Vagina (tissue), 2 donors: ENCODE measurements at regions not wholly inside any gene's neighbourhood (a gene's known extent, or its start where the extent isn't known, plus 50 kb on each side); places are given as distances from the start of the nearest gene placed in this dataset.
"Not testable (repeated sequence)": the region's sequence is repeated elsewhere in the genome, so short reads cannot be mapped to it uniquely, and the experiment has no call there.

ENCODE experiments used
- DNase-seq, 2 donors: peaks; one replicate each; pipeline ENCODE4 v3.0.0-alpha.2; 2017; ENCODE audit errors: extremely low spot score in 2 of 2
- H3K27ac ChIP-seq: fragments of 200-600 bp; sonication (generic); one replicate; pipeline ENCODE4 v1.5.1; 2019
- H3K27me3 ChIP-seq: fragments of 200-600 bp; sonication (generic); one replicate; pipeline ENCODE4 v1.5.1; 2019
- H3K36me3 ChIP-seq, 2 donors: fragments of 200-600 bp; sonication (generic); one replicate each; pipeline ENCODE4 v1.5.1; 2017 to 2019
- H3K4me1 ChIP-seq: fragments of 200-600 bp; sonication (generic); one replicate; pipeline ENCODE4 v1.5.1; 2019
- H3K4me3 ChIP-seq, 2 donors: fragments of 200-600 bp; sonication (generic); 1 replicate in 1 of 2; 2 replicates in 1 of 2; pipeline ENCODE4 v1.5.1; 2016 to 2019
- H3K9me3 ChIP-seq: fragments of 200-600 bp; sonication (generic); one replicate; pipeline ENCODE4 v1.5.1; 2019
- POLR2A ChIP-seq, 2 donors: fragments of 450-650 bp; IDR thresholded peaks; one replicate each; pipeline ENCODE4 v1.6.1; 2017; ENCODE audit warnings: antibody characterized with exemption in 2 of 2, mild to moderate bottlenecking in 2 of 2, moderate library complexity in 2 of 2
- POLR2AphosphoS5 ChIP-seq, 2 donors: sonication (generic); formaldehyde crosslinking; IDR thresholded peaks; one replicate each; pipeline ENCODE4 v1.9.0; 2017; ENCODE audit warnings: antibody characterized with exemption in 2 of 2, mild to moderate bottlenecking in 2 of 2, low read depth in 1 of 2; ENCODE audit not compliant: insufficient read depth in 1 of 2
- intact Hi-C: fragments of 100-400 bp; cut with DNase I; formaldehyde crosslinking; loops from one replicate; pipeline ENCODE4 v1.15.1; 2023
- TF ChIP-seq, protein P1 (sequence below), 3 experiments: fragments of 450-650 bp in 2 of 3; fragments of 200-600 bp in 1 of 3; sonication (generic) in 1 of 3; IDR thresholded peaks; one replicate each; pipeline ENCODE4 v1.5.1; 2017 to 2019; ENCODE audit warnings: antibody characterized with exemption in 3 of 3, mild to moderate bottlenecking in 2 of 3, moderate library complexity in 2 of 3

DNA sequence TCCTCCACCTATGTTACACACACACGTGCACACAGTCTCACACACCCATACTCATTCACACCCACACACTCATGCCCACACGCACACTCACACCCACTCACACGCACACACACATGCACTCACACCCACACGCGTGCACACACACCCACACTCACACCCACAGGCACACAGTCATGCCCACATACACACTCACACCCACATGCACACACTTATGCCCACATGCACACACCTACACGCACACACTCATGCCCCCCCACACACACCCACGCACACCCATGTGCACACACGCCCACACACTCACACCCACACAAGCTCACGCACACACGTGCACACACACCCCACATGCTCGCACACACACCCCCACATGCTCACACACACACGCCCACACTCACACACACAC, 140.0 kb downstream of the F11 start:
- DNase-seq: no peak
- no peaks in the 10 kb centered on the region for H3K4me1 ChIP-seq
- no peak overlapping the region for H3K27ac ChIP-seq
- intact Hi-C loops: no loop called here
- TF ChIP-seq POLR2AphosphoS5 (IDR thresholded peaks at IDR 0.05; ENCODE audit: insufficient read depth in 1 of 2, low read depth in 1 of 2) (no peak), POLR2A (IDR thresholded peaks at IDR 0.05) (no peak)
- TF ChIP-seq, protein P1, sequence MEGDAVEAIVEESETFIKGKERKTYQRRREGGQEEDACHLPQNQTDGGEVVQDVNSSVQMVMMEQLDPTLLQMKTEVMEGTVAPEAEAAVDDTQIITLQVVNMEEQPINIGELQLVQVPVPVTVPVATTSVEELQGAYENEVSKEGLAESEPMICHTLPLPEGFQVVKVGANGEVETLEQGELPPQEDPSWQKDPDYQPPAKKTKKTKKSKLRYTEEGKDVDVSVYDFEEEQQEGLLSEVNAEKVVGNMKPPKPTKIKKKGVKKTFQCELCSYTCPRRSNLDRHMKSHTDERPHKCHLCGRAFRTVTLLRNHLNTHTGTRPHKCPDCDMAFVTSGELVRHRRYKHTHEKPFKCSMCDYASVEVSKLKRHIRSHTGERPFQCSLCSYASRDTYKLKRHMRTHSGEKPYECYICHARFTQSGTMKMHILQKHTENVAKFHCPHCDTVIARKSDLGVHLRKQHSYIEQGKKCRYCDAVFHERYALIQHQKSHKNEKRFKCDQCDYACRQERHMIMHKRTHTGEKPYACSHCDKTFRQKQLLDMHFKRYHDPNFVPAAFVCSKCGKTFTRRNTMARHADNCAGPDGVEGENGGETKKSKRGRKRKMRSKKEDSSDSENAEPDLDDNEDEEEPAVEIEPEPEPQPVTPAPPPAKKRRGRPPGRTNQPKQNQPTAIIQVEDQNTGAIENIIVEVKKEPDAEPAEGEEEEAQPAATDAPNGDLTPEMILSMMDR (IDR thresholded peaks at IDR 0.05): no peak
- no peak overlapping the region for H3K4me3 ChIP-seq
- no peaks in the 10 kb centered on the region for H3K27me3 ChIP-seq
- no peaks in the 10 kb centered on the region for H3K36me3 ChIP-seq
- no peaks in the 10 kb centered on the region for H3K9me3 ChIP-seq

DNA sequence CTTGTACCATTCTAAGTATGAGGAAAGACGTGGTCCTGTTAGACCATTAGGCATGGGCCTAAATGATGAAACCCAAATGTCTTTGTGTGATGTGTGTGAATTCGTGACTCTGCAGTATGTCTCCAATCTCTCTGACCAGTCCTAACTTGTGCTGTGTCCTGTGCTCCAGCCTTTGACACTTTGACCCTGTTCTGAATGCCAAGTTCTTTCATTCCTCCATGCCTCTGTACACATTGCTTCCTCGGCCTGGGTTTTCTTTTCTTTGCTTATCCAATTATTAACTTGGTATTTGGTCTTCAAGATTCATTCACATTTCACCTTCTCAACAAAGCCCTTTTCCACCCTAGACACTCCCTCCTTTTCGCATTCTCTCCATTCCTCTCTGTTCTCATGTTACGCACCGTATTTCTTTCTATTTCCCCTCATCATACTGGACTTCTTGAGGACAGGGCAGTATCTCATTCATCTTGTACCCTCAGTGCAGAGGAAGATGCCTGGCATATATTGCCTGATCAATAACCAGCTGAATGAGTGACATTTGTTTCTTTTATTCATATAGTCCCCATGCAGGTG, 138.7 kb downstream of the F11 start:
- TF ChIP-seq POLR2AphosphoS5 (IDR thresholded peaks at IDR 0.05; ENCODE audit: insufficient read depth in 1 of 2, low read depth in 1 of 2): no peak
- TF ChIP-seq, protein P1 (IDR thresholded peaks at IDR 0.05): no peak
- TF ChIP-seq POLR2A (IDR thresholded peaks at IDR 0.05): no peak
- Histone ChIP-seq H3K27me3 (no peaks in the 10 kb centered on the region), H3K9me3 (no peaks in the 10 kb centered on the region), H3K27ac (no peak overlapping the region), H3K4me1 (no peaks in the 10 kb centered on the region), H3K36me3 (no peaks in the 10 kb centered on the region), H3K4me3 (no peak overlapping the region)
- intact Hi-C loops: no loop called here
- no peak for DNase-seq

DNA sequence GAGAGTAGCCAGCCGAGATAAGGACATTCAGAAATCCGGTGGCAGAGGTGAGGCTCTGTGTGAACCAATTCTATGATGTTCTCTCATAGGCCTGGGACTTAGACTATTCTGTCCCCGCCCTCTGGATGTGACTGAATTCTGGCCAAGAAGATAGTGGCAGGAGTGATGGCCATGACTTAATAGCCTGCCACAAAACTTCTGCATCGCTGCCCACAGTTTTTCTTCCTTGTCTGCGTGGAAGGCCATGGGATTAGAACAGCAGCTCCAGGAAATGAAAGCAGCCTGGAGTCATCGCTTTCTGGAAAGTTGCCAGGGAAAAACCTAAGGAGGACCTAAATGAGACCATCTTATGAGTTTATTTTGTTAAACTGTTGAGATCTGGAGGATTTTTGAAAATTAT, 134.7 kb downstream of the F11 start:
- no peak for DNase-seq
- intact Hi-C loops: no loop called here

DNA sequence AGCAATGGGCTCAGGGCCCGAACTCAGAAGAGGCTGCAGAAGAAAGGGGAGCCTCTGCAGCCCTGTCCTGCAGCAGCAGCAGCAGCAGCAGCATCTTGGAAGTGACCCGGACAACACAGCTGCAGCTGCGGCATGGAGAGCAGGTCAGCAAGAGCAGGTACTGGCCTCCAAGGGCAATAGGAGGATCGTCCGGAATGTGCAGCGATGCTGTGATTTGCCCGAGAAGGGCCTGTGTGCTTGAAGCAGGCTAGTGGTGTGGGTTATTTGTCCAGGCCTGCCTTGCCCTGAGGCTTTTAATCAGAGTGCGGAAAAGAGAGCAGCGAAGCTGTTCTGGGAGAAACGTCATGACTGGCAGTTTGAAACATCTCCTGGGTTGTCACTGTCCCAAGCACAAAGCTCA, 126.0 kb downstream of the F11 start:
- intact Hi-C loops: no loop called here
- no peak for TF ChIP-seq POLR2AphosphoS5 (IDR thresholded peaks at IDR 0.05; ENCODE audit: insufficient read depth in 1 of 2, low read depth in 1 of 2)
- TF ChIP-seq, protein P1 (IDR thresholded peaks at IDR 0.05): no peak
- TF ChIP-seq POLR2A (IDR thresholded peaks at IDR 0.05): no peak
- H3K4me3 ChIP-seq: no peak overlapping the region
- no peaks in the 10 kb centered on the region for H3K9me3 ChIP-seq
- no peak for DNase-seq
- no peaks in the 10 kb centered on the region for H3K27me3 ChIP-seq
- no peaks in the 10 kb centered on the region for H3K36me3 ChIP-seq
- H3K4me1 ChIP-seq: no peaks in the 10 kb centered on the region
- H3K27ac ChIP-seq: no peak overlapping the region

More for the DNA sequence above, 134.7 kb downstream of the F11 start:
- H3K27me3 ChIP-seq: no peaks in the 10 kb centered on the region
- no peak overlapping the region for H3K27ac ChIP-seq
- no peaks in the 10 kb centered on the region for H3K9me3 ChIP-seq
- H3K4me1 ChIP-seq: no peaks in the 10 kb centered on the region
- no peaks in the 10 kb centered on the region for H3K36me3 ChIP-seq
- TF ChIP-seq POLR2AphosphoS5 (IDR thresholded peaks at IDR 0.05; ENCODE audit: insufficient read depth in 1 of 2, low read depth in 1 of 2) (no peak), POLR2A (IDR thresholded peaks at IDR 0.05) (no peak)
- TF ChIP-seq, protein P1 (IDR thresholded peaks at IDR 0.05): no peak
- no peak overlapping the region for H3K4me3 ChIP-seq

DNA sequence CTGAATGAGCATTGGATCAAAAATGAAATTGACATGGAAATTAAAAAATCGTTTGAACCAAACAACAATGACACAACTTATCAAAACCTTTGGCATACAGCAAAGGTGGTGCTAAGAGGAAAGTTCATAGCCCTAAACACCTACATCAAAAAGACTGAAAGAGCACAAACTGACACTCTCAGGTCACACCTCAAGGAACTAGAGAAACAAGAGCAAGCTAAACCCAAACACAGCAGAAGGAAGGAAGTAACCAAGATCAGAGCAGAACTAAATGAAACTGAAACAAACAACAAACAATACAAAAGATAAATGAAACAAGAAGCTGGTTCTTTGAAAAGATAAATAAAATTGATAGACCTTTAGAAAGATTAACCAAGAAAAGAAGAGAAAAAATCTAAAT, 118.3 kb downstream of the F11 start:
- H3K27me3 ChIP-seq, intact Hi-C loops, H3K9me3 ChIP-seq, H3K27ac ChIP-seq, DNase-seq, H3K36me3 ChIP-seq, H3K4me1 ChIP-seq, H3K4me3 ChIP-seq: not testable (repeated sequence)
